ENCODE measurements at regions not wholly inside any gene's neighbourhood (a gene's known extent, or its start where the extent isn't known, plus 50 kb on each side); places are given as distances from the start of the nearest gene placed in this dataset.

DNA sequence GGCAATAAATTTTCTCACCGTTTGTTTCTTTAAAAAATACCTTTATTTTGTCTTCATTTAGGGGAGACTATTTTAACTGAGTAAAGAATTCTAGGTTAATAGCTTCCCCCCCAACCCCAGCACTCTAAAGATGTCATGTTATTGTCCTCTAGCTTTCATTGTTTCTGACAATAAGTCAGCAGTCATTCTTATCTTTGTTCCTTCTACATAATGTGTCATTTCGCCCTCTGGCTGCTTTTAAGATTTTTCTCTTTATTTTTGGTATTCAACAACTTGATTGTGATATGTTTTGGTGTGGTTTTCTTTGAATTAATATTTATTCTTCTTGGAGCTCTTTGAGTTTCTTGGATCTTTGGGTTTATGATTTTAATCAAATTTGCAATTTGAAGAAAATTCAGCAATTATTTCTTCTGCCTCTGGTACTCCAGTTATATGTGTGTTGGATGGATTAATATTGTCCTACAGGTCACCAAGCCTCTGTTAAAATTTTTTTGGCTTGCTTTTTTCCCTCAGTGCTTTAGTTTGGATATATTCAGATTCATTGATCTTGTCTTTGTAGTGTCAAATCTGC is 64.6 kb upstream of the ELN start:
- TF ChIP-seq SP2 (tag by site-specific recombination; IDR thresholded peaks at IDR 0.05) (no peak), SETDB1 (IDR thresholded peaks at IDR 0.05; ENCODE audit: insufficient read length, low read length) (peak; percentile 80), ZNF785 (tag by site-specific recombination; IDR thresholded peaks at IDR 0.05) (no peak), YY1 (tag by site-specific recombination; IDR thresholded peaks at IDR 0.05) (no peak)

Data from HEK293 (cell line).